Hepatocyte (in vitro differentiated cells): ENCODE measurements at regions not wholly inside any gene's neighbourhood (a gene's known extent, or its start where the extent isn't known, plus 50 kb on each side); places are given as distances from the start of the nearest gene placed in this dataset.

ENCODE experiments used
- CTCF ChIP-seq: fragments of 200-600 bp; sonication (generic); IDR thresholded peaks from 2 replicates; pipeline ENCODE4 v1.5.1; 2016; ENCODE audit warnings: antibody characterized with exemption, mild to moderate bottlenecking; ENCODE audit not compliant: poor library complexity
- EZH2phosphoT487 ChIP-seq: fragments of 200-600 bp; sonication (generic); IDR thresholded peaks from one replicate; pipeline ENCODE4 v1.6.1; 2018; ENCODE audit warnings: antibody characterized with exemption, mild to moderate bottlenecking, low read depth, moderate library complexity; ENCODE audit not compliant: unreplicated experiment, severe bottlenecking

- TF ChIP-seq CTCF = no peak
- TF ChIP-seq EZH2phosphoT487 = no peak
Observed at GRCh38 chrX:28126886-28127285, 145.6 kb upstream of the DCAF8L1 start.
